OCI-LY7 (cell line): ENCODE measurements at regions not wholly inside any gene's neighbourhood (a gene's known extent, or its start where the extent isn't known, plus 50 kb on each side); places are given as distances from the start of the nearest gene placed in this dataset.

ENCODE experiments used
- EZH2phosphoT487 ChIP-seq: fragments of 200-600 bp; sonication (generic); IDR thresholded peaks from 2 replicates; pipeline ENCODE4 v1.6.1; 2018; ENCODE audit warnings: low read depth, borderline replicate concordance, mild to moderate bottlenecking, mixed run types, antibody characterized with exemption, low read length, moderate library complexity, mixed read lengths
- TF ChIP-seq, protein P1 (sequence below): fragments of 200-600 bp; sonication (generic); conservative IDR thresholded peaks from 2 replicates; pipeline ENCODE4 v1.5.1; 2014; ENCODE audit warnings: mild to moderate bottlenecking, antibody characterized with exemption, low read length, moderate library complexity, mixed read lengths

DNA sequence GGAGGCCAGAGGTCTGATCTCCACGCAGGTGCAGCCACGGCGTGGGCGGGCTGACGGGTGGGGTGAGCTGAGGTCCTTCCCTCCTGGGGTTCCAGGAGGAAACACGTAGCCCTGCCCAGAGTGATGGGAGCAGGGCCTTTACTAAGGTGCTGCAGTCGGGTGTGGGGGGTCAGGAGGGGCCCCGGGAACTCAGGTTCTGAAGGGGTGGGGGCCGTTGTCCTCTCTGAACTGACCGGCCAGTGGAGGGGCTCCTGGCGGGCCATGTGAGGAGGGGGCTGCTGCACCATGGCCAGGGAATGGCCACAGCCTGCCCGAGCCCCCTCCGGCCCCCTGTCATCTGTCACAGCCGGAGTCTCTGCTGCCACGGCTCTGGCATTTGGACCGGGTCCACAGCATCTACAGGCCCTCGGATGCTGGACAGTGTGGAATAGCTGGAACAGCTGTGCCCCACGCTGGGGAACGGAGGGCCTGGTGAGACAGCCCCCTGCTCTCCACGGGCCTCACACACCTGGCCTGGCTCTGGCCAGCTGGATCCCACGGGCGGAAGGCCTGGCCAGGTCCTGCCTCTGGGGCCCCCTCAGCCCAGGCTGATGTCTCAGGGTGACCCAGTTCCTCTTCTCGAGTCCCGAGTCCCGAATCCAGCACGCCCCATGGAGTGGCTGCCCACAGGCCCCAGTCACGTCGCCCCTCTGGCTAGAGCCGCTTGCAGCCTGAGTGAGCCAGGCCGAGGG, 145.6 kb upstream of the GPC1 start:
- TF ChIP-seq EZH2phosphoT487, result no peak
- TF ChIP-seq, protein P1, sequence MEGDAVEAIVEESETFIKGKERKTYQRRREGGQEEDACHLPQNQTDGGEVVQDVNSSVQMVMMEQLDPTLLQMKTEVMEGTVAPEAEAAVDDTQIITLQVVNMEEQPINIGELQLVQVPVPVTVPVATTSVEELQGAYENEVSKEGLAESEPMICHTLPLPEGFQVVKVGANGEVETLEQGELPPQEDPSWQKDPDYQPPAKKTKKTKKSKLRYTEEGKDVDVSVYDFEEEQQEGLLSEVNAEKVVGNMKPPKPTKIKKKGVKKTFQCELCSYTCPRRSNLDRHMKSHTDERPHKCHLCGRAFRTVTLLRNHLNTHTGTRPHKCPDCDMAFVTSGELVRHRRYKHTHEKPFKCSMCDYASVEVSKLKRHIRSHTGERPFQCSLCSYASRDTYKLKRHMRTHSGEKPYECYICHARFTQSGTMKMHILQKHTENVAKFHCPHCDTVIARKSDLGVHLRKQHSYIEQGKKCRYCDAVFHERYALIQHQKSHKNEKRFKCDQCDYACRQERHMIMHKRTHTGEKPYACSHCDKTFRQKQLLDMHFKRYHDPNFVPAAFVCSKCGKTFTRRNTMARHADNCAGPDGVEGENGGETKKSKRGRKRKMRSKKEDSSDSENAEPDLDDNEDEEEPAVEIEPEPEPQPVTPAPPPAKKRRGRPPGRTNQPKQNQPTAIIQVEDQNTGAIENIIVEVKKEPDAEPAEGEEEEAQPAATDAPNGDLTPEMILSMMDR, result no peak
